ENCODE measurements at regions not wholly inside any gene's neighbourhood (a gene's known extent, or its start where the extent isn't known, plus 50 kb on each side); places are given as distances from the start of the nearest gene placed in this dataset.

DNA sequence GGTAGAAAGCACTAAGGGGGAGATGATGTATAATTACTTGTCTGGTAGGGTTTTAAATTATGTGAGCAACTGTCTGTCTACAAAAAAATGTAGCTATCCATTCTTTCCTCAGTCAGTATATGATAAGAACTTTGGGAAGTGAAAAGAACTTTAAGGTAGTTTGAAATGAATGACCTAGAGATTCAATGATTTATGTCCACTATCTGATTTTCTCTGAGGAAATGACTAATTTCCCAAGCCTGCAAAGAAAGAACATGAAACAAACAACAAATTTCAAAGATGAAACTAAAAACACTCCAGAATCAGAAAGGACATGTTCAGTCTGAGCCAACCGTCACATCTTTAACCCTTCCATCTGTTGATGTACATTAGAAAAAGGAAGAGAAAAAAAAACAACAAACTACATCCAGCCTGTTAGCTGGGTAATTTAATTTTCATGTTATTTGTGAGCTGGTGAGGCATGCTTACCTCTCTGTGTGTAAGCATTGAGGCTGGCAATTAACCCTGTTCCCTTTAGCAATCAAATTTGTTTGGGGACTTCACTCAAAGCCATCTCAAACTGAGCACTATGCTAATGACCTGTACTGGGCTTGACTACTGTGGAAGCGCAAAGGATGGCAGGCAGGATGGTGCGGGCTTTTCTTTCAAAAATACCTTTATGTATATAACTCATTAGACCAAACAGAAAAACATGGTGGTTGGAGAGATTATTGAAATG lies 220.1 kb downstream of the TUSC7 start:
- no peak for DNase-seq (ENCODE audit: low spot score)

DNA sequence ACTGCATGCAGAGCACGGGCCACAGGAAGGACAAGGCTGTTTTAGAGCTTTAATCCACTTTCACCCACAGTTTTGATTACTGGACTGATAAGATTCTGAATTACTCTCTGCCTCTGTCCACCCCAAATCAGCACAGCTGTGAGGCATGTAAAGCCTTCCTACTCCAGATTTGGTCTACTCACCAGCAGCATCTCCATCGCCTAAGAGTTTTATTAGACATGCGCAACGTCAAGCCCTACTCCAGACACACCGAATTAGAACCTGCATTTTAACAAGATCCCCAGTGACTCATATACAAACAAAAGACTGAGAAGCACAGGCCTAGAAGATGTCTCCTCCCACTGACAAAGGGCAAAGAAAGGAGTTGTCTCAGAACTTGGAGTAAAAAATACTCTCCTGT lies 221.2 kb downstream of the TUSC7 start:
- DNase-seq (ENCODE audit: low spot score) = no peak

DNA sequence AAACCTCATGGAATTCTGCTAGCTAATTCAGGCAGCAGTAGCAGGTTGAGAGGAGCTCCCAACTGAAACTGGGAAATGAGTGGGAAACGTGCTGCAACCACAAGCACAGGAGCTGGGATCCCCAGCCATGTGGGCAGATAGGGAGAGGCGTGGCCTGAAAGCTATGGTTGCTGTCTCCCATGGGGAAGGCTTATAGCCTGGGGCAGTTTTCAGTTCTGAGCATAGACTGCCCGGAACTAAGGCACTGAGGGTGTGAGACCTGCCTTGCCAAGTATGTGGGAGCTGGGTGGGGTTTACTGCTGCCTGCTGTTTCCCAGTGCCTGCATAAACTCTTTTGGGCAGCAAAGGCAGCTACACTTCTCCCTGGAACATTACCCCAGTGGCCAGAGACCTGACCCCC lies 229.5 kb downstream of the TUSC7 start:
- no peak for DNase-seq (ENCODE audit: low spot score)

GRCh38 chr3:116939550-116939949 lies 230.0 kb downstream of the TUSC7 start:
- DNase-seq (ENCODE audit: low spot score) = no peak

- no peak for DNase-seq (ENCODE audit: low spot score)
These were observed 231.1 kb downstream of the TUSC7 start for GRCh38 chr3:116940719-116941118.

DNA sequence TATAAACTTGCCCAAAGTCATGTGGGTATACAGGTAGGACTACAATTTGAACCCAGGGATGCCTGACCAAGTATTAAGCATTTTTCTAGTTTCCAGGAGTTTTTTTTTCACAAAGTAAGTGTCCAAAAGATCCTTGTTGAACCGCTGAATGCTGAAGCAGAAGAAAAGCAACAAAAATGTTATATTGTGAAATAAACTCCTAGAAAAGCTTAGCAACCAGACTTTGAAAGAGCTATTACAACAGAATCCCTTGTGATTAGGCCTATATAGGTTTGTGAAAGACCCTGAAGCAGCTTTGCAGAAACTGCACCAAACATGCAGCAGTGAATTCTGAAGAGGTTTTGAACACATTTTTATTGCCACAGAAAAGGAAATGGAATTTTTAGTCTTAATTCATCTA lies 236.8 kb downstream of the TUSC7 start:
- DNase-seq (ENCODE audit: low spot score) = no peak

DNA sequence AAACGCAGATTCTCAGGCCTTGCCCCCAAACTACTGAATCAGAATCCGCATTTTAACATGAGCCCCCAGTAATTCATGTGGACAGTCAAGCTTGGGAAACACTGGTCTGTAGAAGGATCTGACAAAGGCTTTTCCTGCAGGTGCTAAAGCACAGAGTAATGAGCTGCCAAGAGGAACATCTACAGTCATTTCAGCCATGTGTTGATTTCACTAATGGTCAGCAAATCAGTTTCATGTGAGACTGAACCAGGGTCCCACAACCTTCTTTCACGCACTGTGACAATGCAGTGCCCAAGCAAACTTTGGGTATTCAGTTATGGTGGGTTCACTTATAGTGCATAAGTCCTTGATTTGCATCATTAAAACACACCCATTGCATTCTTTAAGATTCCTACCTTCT lies 237.6 kb downstream of the TUSC7 start:
- no peak for DNase-seq (ENCODE audit: low spot score)

DNA sequence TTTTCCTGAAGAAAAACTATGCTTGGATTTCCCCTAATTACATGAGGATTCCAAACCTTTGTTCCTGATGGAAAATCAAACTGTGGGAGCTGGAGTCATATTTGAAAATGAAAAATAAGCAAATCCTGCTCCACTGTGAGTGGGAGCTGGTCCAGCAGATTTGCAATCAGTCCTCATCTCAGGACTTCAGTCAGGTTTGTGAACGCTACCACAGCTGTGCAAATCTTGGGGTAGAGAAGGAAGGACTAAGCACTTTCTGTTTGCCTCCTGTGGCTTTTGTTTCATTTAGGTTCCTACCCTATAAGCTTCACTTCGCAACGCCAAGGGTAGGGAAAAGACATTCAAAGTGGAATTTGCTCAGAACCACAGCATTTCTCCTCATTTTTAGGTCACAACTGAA lies 238.2 kb downstream of the TUSC7 start:
- DNase-seq (ENCODE audit: low spot score) = no peak

DNA sequence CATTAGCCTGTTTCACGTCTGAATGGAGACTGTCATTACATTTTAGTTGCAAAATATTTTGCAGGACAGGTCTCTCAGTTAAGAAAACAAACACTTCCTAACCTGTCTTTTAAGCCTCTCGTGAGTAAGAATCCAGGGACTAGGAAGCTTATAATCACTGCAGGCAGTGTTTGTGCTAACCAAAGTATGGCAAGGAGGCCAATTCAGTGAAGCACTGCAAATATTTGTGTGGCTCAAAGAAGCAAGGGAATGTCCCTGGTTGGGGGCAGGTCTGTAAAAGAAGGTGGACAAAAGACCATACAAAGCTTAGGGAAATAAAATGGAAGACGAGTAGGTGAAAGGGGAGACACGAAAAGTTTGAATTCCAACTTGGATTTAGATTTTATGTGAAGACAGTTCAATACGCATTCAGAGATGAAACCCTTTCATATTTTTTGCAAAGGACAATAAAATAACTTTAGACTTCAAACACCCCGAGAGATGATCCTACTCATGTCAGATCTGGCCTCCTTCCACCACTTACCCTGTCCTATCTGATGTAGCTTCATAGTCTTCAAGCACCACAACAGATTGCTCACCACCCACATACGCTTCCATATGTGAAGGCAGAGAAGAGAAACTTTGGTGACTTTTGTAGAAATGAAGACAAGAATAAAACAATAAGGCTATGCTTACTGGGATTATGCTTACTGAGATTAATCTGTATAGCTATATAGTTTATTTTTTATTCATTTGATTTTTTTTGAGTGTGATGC lies 240.9 kb downstream of the TUSC7 start:
- no peak for DNase-seq (ENCODE audit: low spot score)

DNA sequence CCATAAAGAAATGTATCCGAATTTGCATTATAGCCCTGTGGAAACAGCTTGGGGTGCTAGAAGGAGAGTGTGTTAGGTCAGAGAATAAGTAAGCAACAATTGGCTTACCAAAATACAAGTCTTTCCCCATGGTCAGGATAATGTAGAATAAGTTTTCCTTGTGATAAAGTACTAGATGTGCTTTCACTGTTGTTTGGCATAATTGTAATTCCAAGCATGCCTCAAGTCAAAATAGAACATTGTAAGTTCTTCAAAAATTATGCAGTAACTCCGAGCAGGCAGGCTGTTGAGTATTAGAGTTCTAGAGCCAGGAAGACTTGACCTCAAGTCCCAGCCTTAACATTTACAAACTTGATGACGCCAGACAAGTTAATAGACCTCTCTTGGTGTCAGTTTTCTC lies 242.0 kb downstream of the TUSC7 start:
- DNase-seq (ENCODE audit: low spot score) = no peak

DNA sequence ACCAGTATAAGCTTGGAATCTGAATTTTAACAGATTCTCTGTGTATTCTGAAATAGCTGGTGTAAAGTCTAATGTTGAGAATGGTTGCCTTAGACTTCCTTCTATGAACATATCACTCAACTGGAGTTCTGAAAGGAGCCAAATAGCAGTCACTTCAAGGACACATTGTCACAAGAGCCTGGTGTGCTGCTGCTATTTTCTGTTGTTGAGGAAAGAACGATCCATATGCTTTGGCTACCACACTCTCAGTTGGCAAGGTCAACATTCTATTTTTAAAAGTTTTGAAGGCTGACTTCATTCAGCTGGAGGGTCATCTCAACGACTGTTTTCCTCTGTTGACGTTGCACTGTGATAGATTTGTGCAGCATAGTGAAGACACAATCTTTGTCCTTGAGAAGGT lies 248.7 kb downstream of the TUSC7 start:
- DNase-seq (ENCODE audit: low spot score) = no peak

- no peak for DNase-seq (ENCODE audit: low spot score)
These were observed 251.5 kb downstream of the TUSC7 start for GRCh38 chr3:116961106-116961505.

- DNase-seq (ENCODE audit: low spot score) = no peak
These were observed 254.2 kb downstream of the TUSC7 start for GRCh38 chr3:116963802-116964201.

DNA sequence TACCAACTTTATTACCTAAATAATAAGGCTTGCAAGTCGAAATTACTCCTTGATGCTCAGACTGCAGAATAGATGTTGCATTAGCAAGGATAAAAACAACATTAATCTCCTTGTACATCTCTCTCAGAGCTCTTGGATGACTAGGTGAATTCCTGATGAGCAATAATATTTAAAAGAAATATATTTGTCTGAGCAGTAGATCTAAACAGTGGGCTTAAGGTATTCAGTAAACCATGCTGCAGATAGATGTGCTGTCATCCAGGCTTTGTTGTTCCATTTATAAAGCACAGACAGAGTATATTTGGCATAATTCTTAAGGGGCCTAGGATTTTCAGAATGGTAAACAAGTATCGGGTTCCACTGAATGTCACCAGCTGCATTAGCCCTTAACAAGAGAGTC lies 257.1 kb downstream of the TUSC7 start:
- no peak for DNase-seq (ENCODE audit: low spot score)

DNA sequence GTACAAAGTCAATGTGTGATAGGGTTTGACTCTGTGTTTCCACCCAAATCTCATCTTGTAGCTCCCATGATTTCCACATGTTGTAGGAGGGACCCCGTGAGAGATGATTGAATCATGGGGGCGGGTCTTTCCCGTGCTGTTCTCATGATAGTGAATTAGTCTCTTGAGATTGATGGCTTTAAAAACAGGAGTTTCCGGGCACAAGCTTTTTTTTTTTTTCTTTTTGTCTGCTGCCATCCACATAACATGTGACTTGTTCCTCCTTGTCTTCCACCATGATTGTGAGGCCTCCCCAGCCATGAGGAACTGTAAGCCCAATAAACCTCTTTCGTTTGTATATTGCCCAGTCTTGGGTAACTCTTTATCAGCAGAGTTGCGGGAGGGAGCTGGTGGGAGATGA lies 259.6 kb downstream of the TUSC7 start:
- no peak for DNase-seq (ENCODE audit: low spot score)

GRCh38 chr3:116969646-116970045 lies 260.1 kb downstream of the TUSC7 start:
- no peak for DNase-seq (ENCODE audit: low spot score)

DNA sequence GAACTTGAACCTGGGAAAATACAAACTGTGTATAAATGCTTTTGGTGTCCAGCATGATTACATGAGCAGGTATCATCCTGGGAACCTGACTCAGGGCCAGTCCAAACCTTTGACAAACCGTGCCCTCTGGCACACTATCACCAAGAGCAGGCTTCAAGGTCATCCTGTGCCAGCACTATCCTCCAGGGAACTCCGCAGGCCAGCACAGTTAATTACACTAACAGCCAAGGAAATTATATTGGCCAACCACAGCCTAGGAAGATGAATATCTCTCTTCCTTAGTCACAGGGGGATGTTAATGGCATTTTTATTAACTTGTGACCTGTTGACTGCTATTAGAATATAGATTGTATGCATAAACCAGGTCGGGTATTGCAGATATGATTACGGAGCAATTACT lies 262.0 kb downstream of the TUSC7 start:
- no peak for DNase-seq (ENCODE audit: low spot score)

DNA sequence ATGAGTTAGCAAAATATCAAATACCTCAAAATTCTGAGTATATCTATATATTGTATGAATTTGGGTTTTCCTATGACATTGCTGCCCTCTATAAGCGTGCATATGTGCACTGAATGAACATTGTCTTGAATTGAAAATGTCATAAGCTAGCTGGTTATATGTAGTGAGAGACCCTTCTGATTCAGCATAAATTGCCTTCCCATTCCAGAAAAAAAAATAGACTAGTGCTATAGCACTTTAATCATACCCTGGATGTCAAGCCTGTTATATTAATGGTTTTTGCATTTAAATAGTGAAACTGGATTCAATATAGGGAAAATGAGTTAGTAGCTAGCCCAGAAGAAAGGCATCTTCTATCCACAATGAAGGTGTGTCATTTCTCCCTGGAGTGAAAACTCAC lies 265.1 kb downstream of the TUSC7 start:
- no peak for DNase-seq (ENCODE audit: low spot score)

GRCh38 chr3:116977441-116977840 lies 267.9 kb downstream of the TUSC7 start:
- DNase-seq (ENCODE audit: low spot score) = no peak

GRCh38 chr3:116980099-116980498 lies 270.5 kb downstream of the TUSC7 start:
- no peak for DNase-seq (ENCODE audit: low spot score)

DNA sequence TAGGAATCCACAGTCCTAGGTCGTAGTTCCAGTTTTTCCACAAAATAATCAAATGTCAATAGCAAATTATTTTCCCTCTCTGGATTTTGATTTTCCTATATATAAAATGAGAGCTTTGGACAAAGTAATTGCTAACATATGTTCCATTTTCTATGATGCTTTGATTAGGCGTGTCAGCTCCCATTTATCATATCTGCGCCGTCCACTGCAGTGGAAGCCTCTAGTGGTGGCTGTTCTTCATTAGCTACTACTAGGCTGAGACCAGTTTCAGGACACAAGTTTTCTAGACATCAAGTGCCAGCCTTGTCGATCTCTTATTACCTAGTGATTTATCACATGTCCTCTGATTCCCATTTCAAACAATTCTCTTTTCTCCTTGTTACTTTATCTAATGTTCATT lies 271.5 kb downstream of the TUSC7 start:
- DNase-seq (ENCODE audit: low spot score) = no peak

DNA sequence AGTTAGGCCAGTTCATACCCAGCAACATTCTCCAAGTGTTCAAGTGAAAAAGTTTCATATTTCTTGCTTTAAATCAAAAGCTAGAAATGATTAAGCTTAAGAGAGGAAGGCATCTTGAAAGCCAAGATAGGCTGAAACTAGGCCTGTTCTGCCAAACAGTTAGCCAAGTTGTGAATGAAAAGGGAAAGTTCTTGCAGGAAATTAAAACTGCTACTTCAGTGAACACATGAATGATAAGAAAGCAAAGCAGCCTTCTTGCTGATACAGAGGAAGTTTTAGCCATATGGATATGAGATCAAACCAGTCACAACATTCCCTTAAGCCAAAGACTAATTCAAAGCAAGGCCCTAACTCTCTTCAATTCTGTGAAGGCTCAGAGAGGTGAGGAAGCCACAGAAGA lies 274.7 kb downstream of the TUSC7 start:
- no peak for DNase-seq (ENCODE audit: low spot score)

DNA sequence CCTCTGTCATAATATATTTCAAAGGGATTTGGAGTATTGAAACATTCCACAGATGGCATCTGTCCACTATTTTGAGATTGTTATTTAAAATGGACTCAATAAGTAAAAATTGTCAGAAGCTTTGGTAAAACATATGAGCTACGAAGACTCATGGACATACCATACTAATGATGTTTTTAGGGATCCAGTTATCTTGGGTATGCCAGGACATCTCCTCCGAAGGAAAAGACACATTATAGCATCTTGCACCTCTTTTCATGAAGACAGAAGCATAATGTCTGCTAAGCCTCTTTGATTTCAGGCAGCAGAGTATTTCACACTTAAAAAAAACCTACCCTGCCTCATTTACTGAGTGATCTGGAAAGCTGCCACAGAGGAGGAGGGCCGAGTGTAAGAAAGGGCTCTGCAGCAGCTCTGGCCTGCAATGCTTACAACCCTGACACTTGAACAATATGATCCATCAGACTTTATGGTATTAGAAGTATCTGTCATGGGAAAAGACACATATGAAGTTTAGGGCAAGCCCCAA lies 284.8 kb downstream of the TUSC7 start:
- no peak for DNase-seq (ENCODE audit: low spot score)

- no peak for DNase-seq (ENCODE audit: low spot score)
These were observed 293.9 kb downstream of the TUSC7 start for GRCh38 chr3:117003501-117003900.

Data from hematopoietic multipotent progenitor cell treated with erythropoietin and hydrocortisone succinate and interleukin-3 and kit ligand, for 15 days (in vitro differentiated cells).